ENCODE measurements at regions not wholly inside any gene's neighbourhood (a gene's known extent, or its start where the extent isn't known, plus 50 kb on each side); places are given as distances from the start of the nearest gene placed in this dataset.

- H3K4me2 ChIP-seq (ENCODE audit: control insufficient read depth, extremely low read depth, insufficient read depth, low read depth, low read length), result no peak overlapping the region
- no peaks in the 10 kb centered on the region for H3K4me1 ChIP-seq (ENCODE audit: control insufficient read depth, extremely low read depth, insufficient read depth, low read length)
- H2AFZ ChIP-seq (ENCODE audit: control insufficient read depth, low read length), result no peak overlapping the region
- DNase-seq (ENCODE audit: low read depth, low spot score), result no peak
- no peaks in the 10 kb centered on the region for H3K9me1 ChIP-seq (ENCODE audit: control insufficient read depth, extremely low read depth, insufficient read depth, low read length)
- no peaks in the 10 kb centered on the region for H4K20me1 ChIP-seq (ENCODE audit: control insufficient read depth, extremely low read depth, insufficient read depth, low read length)
- dilution Hi-C loops (cut with MboI; ENCODE audit: extremely low pct_ligation_motif_present, low sequenced_read_pairs), result no loop called here
- H3K9ac ChIP-seq (ENCODE audit: control insufficient read depth, extremely low read depth, insufficient read depth, low read length), result no peak overlapping the region
- H3K9me3 ChIP-seq (ENCODE audit: control insufficient read depth, low read depth, low read length), result no peaks in the 10 kb centered on the region
- H3K4me3 ChIP-seq (ENCODE audit: control insufficient read depth in 2 of 3, extremely low read depth in 1 of 3, insufficient read depth in 2 of 3, low read depth in 1 of 3, low read length in 3 of 3), result no peak overlapping the region
- TF ChIP-seq CTCF (optimal IDR thresholded peaks at IDR 0.05 in 1 of 3, IDR thresholded peaks at IDR 0.05 in 1 of 3, conservative IDR thresholded peaks at IDR 0.05 in 1 of 3; ENCODE audit: extremely low read depth in 1 of 3, insufficient read depth in 2 of 3, low read length in 3 of 3) (no peak), EZH2 (IDR thresholded peaks at IDR 0.05; ENCODE audit: low read length) (no peak)
- no peak for FAIRE-seq
- H3K27me3 ChIP-seq (ENCODE audit: control insufficient read depth, extremely low read depth, insufficient read depth, low read length), result no peaks in the 10 kb centered on the region
- no peaks in the 10 kb centered on the region for H3K79me2 ChIP-seq (ENCODE audit: control insufficient read depth, insufficient read depth, low read length)
- H3K36me3 ChIP-seq (ENCODE audit: control insufficient read depth in 2 of 2, extremely low read depth in 1 of 2, insufficient read depth in 2 of 2, low read length in 2 of 2), result no peaks in the 10 kb centered on the region
- H3K27ac ChIP-seq (ENCODE audit: control insufficient read depth, insufficient read depth, low read length), result no peak overlapping the region
Observed at GRCh38 chr10:83678850-83679249, 460.5 kb upstream of the GHITM start.

- no peak overlapping the region for H2AFZ ChIP-seq (ENCODE audit: control insufficient read depth, low read length)
- H3K9ac ChIP-seq (ENCODE audit: control insufficient read depth, extremely low read depth, insufficient read depth, low read length), result no peak overlapping the region
- H3K27ac ChIP-seq (ENCODE audit: control insufficient read depth, insufficient read depth, low read length), result no peak overlapping the region
- H3K9me3 ChIP-seq (ENCODE audit: control insufficient read depth, low read depth, low read length), result no peaks in the 10 kb centered on the region
- H3K9me1 ChIP-seq (ENCODE audit: control insufficient read depth, extremely low read depth, insufficient read depth, low read length), result no peaks in the 10 kb centered on the region
- H3K79me2 ChIP-seq (ENCODE audit: control insufficient read depth, insufficient read depth, low read length), result no peaks in the 10 kb centered on the region
- TF ChIP-seq EZH2 (IDR thresholded peaks at IDR 0.05; ENCODE audit: low read length), result no peak
- no peak for TF ChIP-seq CTCF (optimal IDR thresholded peaks at IDR 0.05 in 1 of 3, IDR thresholded peaks at IDR 0.05 in 1 of 3, conservative IDR thresholded peaks at IDR 0.05 in 1 of 3; ENCODE audit: extremely low read depth in 1 of 3, insufficient read depth in 2 of 3, low read length in 3 of 3)
- FAIRE-seq (no peak), DNase-seq (ENCODE audit: low read depth, low spot score) (no peak)
- H3K4me3 ChIP-seq (ENCODE audit: control insufficient read depth in 2 of 3, extremely low read depth in 1 of 3, insufficient read depth in 2 of 3, low read depth in 1 of 3, low read length in 3 of 3), result no peak overlapping the region
- H3K27me3 ChIP-seq (ENCODE audit: control insufficient read depth, extremely low read depth, insufficient read depth, low read length), result no peaks in the 10 kb centered on the region
- H3K4me1 ChIP-seq (ENCODE audit: control insufficient read depth, extremely low read depth, insufficient read depth, low read length), result no peaks in the 10 kb centered on the region
- H3K36me3 ChIP-seq (ENCODE audit: control insufficient read depth in 2 of 2, extremely low read depth in 1 of 2, insufficient read depth in 2 of 2, low read length in 2 of 2), result no peaks in the 10 kb centered on the region
- no peaks in the 10 kb centered on the region for H4K20me1 ChIP-seq (ENCODE audit: control insufficient read depth, extremely low read depth, insufficient read depth, low read length)
- dilution Hi-C loops (cut with MboI; ENCODE audit: extremely low pct_ligation_motif_present, low sequenced_read_pairs), result no loop called here
- no peak overlapping the region for H3K4me2 ChIP-seq (ENCODE audit: control insufficient read depth, extremely low read depth, insufficient read depth, low read depth, low read length)
Observed at GRCh38 chr10:83680470-83680891, 458.8 kb upstream of the GHITM start.

Data from keratinocyte (primary cell).